Prostate gland (tissue), 2 donors: ENCODE measurements at regions not wholly inside any gene's neighbourhood (a gene's known extent, or its start where the extent isn't known, plus 50 kb on each side); places are given as distances from the start of the nearest gene placed in this dataset.

Experiments used
- DNase-seq: peaks from one replicate; pipeline ENCODE4 v3.0.0-alpha.2; 2019; ENCODE audit warnings: low spot score
- H3K27ac ChIP-seq, 2 donors: fragments of 200-600 bp; sonication (generic); 2 replicates each; pipeline ENCODE4 v1.5.1; 2017 to 2019
- H3K27me3 ChIP-seq: fragments of 200-600 bp; sonication (generic); replicated peaks from 2 replicates; pipeline ENCODE4 v1.5.1; 2019; ENCODE audit not compliant: insufficient read depth
- H3K36me3 ChIP-seq, 2 donors: fragments of 200-600 bp; sonication (generic); 1 replicate in 1 of 2; 2 replicates in 1 of 2; pipeline versions ENCODE4 v1.5.1 to v1.8.1; 2017 to 2019
- H3K4me1 ChIP-seq: fragments of 200-600 bp; sonication (generic); replicated peaks from 2 replicates; pipeline ENCODE4 v1.5.1; 2019
- H3K4me3 ChIP-seq, 2 donors: fragments of 200-600 bp; sonication (generic); 2 replicates each; pipeline ENCODE4 v1.5.1; 2017 to 2019
- H3K9me3 ChIP-seq: fragments of 200-600 bp; sonication (generic); 2 replicates; pipeline ENCODE4 v1.5.1; 2017
- CTCF ChIP-seq, 4 experiments: fragments of 200-600 bp in 2 of 4; fragments of 450-650 bp in 2 of 4; sonication (generic) in 2 of 4; IDR thresholded peaks; 1 replicate in 3 of 4; 2 replicates in 1 of 4; pipeline ENCODE4 v1.5.1; 2016 to 2019; ENCODE audit warnings: antibody characterized with exemption in 4 of 4, mild to moderate bottlenecking in 2 of 4, moderate library complexity in 2 of 4
- POLR2A ChIP-seq: fragments of 450-650 bp; IDR thresholded peaks from one replicate; pipeline ENCODE4 v1.6.1; 2016; ENCODE audit warnings: antibody characterized with exemption, mild to moderate bottlenecking
- POLR2AphosphoS5 ChIP-seq: sonication (generic); formaldehyde crosslinking; IDR thresholded peaks from one replicate; pipeline ENCODE4 v1.6.1; 2017; ENCODE audit warnings: antibody characterized with exemption
- WGBS: methylation state at CpG from one replicate; pipeline ENCODE4 v1.1.5; 2018; 5-methylcytosine and 5-hydroxymethylcytosine counted together
- intact Hi-C: fragments of 100-400 bp; cut with DNase I; formaldehyde crosslinking; loops from one replicate; pipeline ENCODE4 v1.14.2; 2022

- Histone ChIP-seq H3K4me1 (no peaks in the 10 kb centered on the region), H3K36me3 (no peaks in the 10 kb centered on the region), H3K27me3 (no peaks in the 10 kb centered on the region), H3K9me3 (no peaks in the 10 kb centered on the region), H3K27ac (no peak overlapping the region), H3K4me3 (no peak overlapping the region)
- intact Hi-C loops, result no loop called here
- WGBS, result 84% methylated on average over 1 of the region's 1 CpG
- TF ChIP-seq POLR2AphosphoS5 (no peak), POLR2A (no peak), CTCF (IDR thresholded peaks at IDR 0.05) (no peak)
- no peak for DNase-seq
These were observed 103.1 kb upstream of the MAP9 start for GRCh38 chr4:155479835-155480234.

- no peaks in the 10 kb centered on the region for H3K36me3 ChIP-seq
- WGBS, result 61% methylated on average over 3 of the region's 3 CpGs
- no peak for TF ChIP-seq POLR2A
- TF ChIP-seq CTCF (IDR thresholded peaks at IDR 0.05), result no peak
- no peak for TF ChIP-seq POLR2AphosphoS5
- intact Hi-C loops, result no loop called here
- peak overlapping the region in 1 of 2 donors; percentile 10 for H3K27ac ChIP-seq
- no peak for DNase-seq
- H3K4me1 ChIP-seq, result no peaks in the 10 kb centered on the region
- no peaks in the 10 kb centered on the region for H3K9me3 ChIP-seq
- no peak overlapping the region for H3K4me3 ChIP-seq
- H3K27me3 ChIP-seq, result no peaks in the 10 kb centered on the region
These were observed 101.6 kb upstream of the MAP9 start for GRCh38 chr4:155478336-155478835.

GRCh38 chr4:155474758-155475157, 98.0 kb upstream of the MAP9 start:
- no peak for DNase-seq
- Histone ChIP-seq H3K27me3 (no peaks in the 10 kb centered on the region), H3K36me3 (no peaks in the 10 kb centered on the region), H3K4me1 (no peaks in the 10 kb centered on the region), H3K4me3 (no peak overlapping the region), H3K27ac (no peak overlapping the region), H3K9me3 (no peaks in the 10 kb centered on the region)
- TF ChIP-seq POLR2AphosphoS5 (no peak), CTCF (IDR thresholded peaks at IDR 0.05) (no peak), POLR2A (no peak)
- intact Hi-C loops, result no loop called here
- WGBS, result 49% methylated on average over 5 of the region's 5 CpGs

GRCh38 chr4:155473420-155474095, 96.8 kb upstream of the MAP9 start:
- H3K27ac ChIP-seq, result no peak overlapping the region
- no peaks in the 10 kb centered on the region for H3K4me1 ChIP-seq
- no peaks in the 10 kb centered on the region for H3K9me3 ChIP-seq
- no peaks in the 10 kb centered on the region for H3K27me3 ChIP-seq
- no peak for DNase-seq
- 79% methylated on average over 3 of the region's 3 CpGs for WGBS
- no peak overlapping the region for H3K4me3 ChIP-seq
- no peaks in the 10 kb centered on the region for H3K36me3 ChIP-seq
- intact Hi-C loops, result no loop called here
- TF ChIP-seq POLR2AphosphoS5, result no peak
- no peak for TF ChIP-seq CTCF (IDR thresholded peaks at IDR 0.05)
- TF ChIP-seq POLR2A, result no peak

GRCh38 chr4:155468282-155468681, 91.5 kb upstream of the MAP9 start:
- peaks cover 4% of the 10 kb centered on the region for H3K4me1 ChIP-seq
- no peaks in the 10 kb centered on the region for H3K9me3 ChIP-seq
- no peak overlapping the region for H3K27ac ChIP-seq
- no peaks in the 10 kb centered on the region for H3K27me3 ChIP-seq
- no peaks in the 10 kb centered on the region for H3K36me3 ChIP-seq
- peak; percentile 31 for TF ChIP-seq POLR2AphosphoS5
- no peak for TF ChIP-seq CTCF (IDR thresholded peaks at IDR 0.05)
- 31% methylated on average over 1 of the region's 1 CpG for WGBS
- H3K4me3 ChIP-seq, result no peak overlapping the region
- intact Hi-C loops, result no loop called here
- no peak for DNase-seq
